ENCODE measurements at regions not wholly inside any gene's neighbourhood (a gene's known extent, or its start where the extent isn't known, plus 50 kb on each side); places are given as distances from the start of the nearest gene placed in this dataset.

GRCh38 chr14:51498411-51499227, 153.1 kb upstream of the FRMD6 start:
- Histone ChIP-seq H3K36me3 (ENCODE audit: control insufficient read depth in 2 of 2, insufficient read depth in 2 of 2, low read length in 2 of 2) (no peaks in the 10 kb centered on the region), H3K9ac (ENCODE audit: low read depth in 1 of 2, low read length in 2 of 2) (no peak overlapping the region), H3K9me3 (ENCODE audit: control insufficient read depth in 2 of 2, low read length in 2 of 2) (no peaks in the 10 kb centered on the region), H3K4me1 (ENCODE audit: control insufficient read depth in 2 of 2, insufficient read depth in 2 of 2, low read length in 2 of 2) (no peaks in the 10 kb centered on the region), H3K4me3 (ENCODE audit: low read length in 2 of 2) (no peak overlapping the region), H3K27me3 (ENCODE audit: control insufficient read depth in 2 of 2, insufficient read depth in 2 of 2, low read length in 2 of 2) (no peaks in the 10 kb centered on the region), H3K27ac (ENCODE audit: low read depth in 2 of 2, low read length in 2 of 2) (no peak overlapping the region)

GRCh38 chr14:51500776-51501175, 150.9 kb upstream of the FRMD6 start:
- Histone ChIP-seq H3K36me3 (ENCODE audit: control insufficient read depth in 2 of 2, insufficient read depth in 2 of 2, low read length in 2 of 2) (no peaks in the 10 kb centered on the region), H3K4me3 (ENCODE audit: low read length in 2 of 2) (no peak overlapping the region), H3K9ac (ENCODE audit: low read depth in 1 of 2, low read length in 2 of 2) (no peak overlapping the region), H3K27me3 (ENCODE audit: control insufficient read depth in 2 of 2, insufficient read depth in 2 of 2, low read length in 2 of 2) (no peaks in the 10 kb centered on the region), H3K4me1 (ENCODE audit: control insufficient read depth in 2 of 2, insufficient read depth in 2 of 2, low read length in 2 of 2) (no peaks in the 10 kb centered on the region), H3K9me3 (ENCODE audit: control insufficient read depth in 2 of 2, low read length in 2 of 2) (no peaks in the 10 kb centered on the region), H3K27ac (ENCODE audit: low read depth in 2 of 2, low read length in 2 of 2) (no peak overlapping the region)

GRCh38 chr14:51501746-51502145, 150.0 kb upstream of the FRMD6 start:
- H3K27me3 ChIP-seq (ENCODE audit: control insufficient read depth in 2 of 2, insufficient read depth in 2 of 2, low read length in 2 of 2), result no peaks in the 10 kb centered on the region
- H3K36me3 ChIP-seq (ENCODE audit: control insufficient read depth in 2 of 2, insufficient read depth in 2 of 2, low read length in 2 of 2), result no peaks in the 10 kb centered on the region
- no peaks in the 10 kb centered on the region for H3K9me3 ChIP-seq (ENCODE audit: control insufficient read depth in 2 of 2, low read length in 2 of 2)
- no peak overlapping the region for H3K27ac ChIP-seq (ENCODE audit: low read depth in 2 of 2, low read length in 2 of 2)
- no peak overlapping the region for H3K9ac ChIP-seq (ENCODE audit: low read depth in 1 of 2, low read length in 2 of 2)
- no peaks in the 10 kb centered on the region for H3K4me1 ChIP-seq (ENCODE audit: control insufficient read depth in 2 of 2, insufficient read depth in 2 of 2, low read length in 2 of 2)
- no peak overlapping the region for H3K4me3 ChIP-seq (ENCODE audit: low read length in 2 of 2)

- Histone ChIP-seq H3K4me3 (ENCODE audit: low read length in 2 of 2) (no peak overlapping the region), H3K4me1 (ENCODE audit: control insufficient read depth in 2 of 2, insufficient read depth in 2 of 2, low read length in 2 of 2) (peaks cover 0 to 4% of the 10 kb centered on the region in 2 donors), H3K27ac (ENCODE audit: low read depth in 2 of 2, low read length in 2 of 2) (no peak overlapping the region), H3K36me3 (ENCODE audit: control insufficient read depth in 2 of 2, insufficient read depth in 2 of 2, low read length in 2 of 2) (no peaks in the 10 kb centered on the region), H3K9ac (ENCODE audit: low read depth in 1 of 2, low read length in 2 of 2) (no peak overlapping the region), H3K9me3 (ENCODE audit: control insufficient read depth in 2 of 2, low read length in 2 of 2) (no peaks in the 10 kb centered on the region), H3K27me3 (ENCODE audit: control insufficient read depth in 2 of 2, insufficient read depth in 2 of 2, low read length in 2 of 2) (no peaks in the 10 kb centered on the region)
Measured at GRCh38 chr14:51504669-51505068, 147.0 kb upstream of the FRMD6 start.

- H3K9me3 ChIP-seq (ENCODE audit: control insufficient read depth in 2 of 2, low read length in 2 of 2), result no peaks in the 10 kb centered on the region
- no peaks in the 10 kb centered on the region for H3K27me3 ChIP-seq (ENCODE audit: control insufficient read depth in 2 of 2, insufficient read depth in 2 of 2, low read length in 2 of 2)
- peaks cover 0 to 4% of the 10 kb centered on the region in 2 donors for H3K4me1 ChIP-seq (ENCODE audit: control insufficient read depth in 2 of 2, insufficient read depth in 2 of 2, low read length in 2 of 2)
- H3K9ac ChIP-seq (ENCODE audit: low read depth in 1 of 2, low read length in 2 of 2), result no peak overlapping the region
- no peak overlapping the region for H3K4me3 ChIP-seq (ENCODE audit: low read length in 2 of 2)
- H3K36me3 ChIP-seq (ENCODE audit: control insufficient read depth in 2 of 2, insufficient read depth in 2 of 2, low read length in 2 of 2), result no peaks in the 10 kb centered on the region
- peak overlapping the region; percentile 43 to 44 for H3K27ac ChIP-seq (ENCODE audit: low read depth in 2 of 2, low read length in 2 of 2)
Measured at GRCh38 chr14:51507511-51507905, 144.2 kb upstream of the FRMD6 start.

GRCh38 chr14:51507906-51508511, 143.7 kb upstream of the FRMD6 start:
- no peaks in the 10 kb centered on the region for H3K27me3 ChIP-seq (ENCODE audit: control insufficient read depth in 2 of 2, insufficient read depth in 2 of 2, low read length in 2 of 2)
- peak overlapping the region; percentile 43 to 45 for H3K27ac ChIP-seq (ENCODE audit: low read depth in 2 of 2, low read length in 2 of 2)
- H3K36me3 ChIP-seq (ENCODE audit: control insufficient read depth in 2 of 2, insufficient read depth in 2 of 2, low read length in 2 of 2), result no peaks in the 10 kb centered on the region
- no peak overlapping the region for H3K4me3 ChIP-seq (ENCODE audit: low read length in 2 of 2)
- H3K9me3 ChIP-seq (ENCODE audit: control insufficient read depth in 2 of 2, low read length in 2 of 2), result no peaks in the 10 kb centered on the region
- H3K4me1 ChIP-seq (ENCODE audit: control insufficient read depth in 2 of 2, insufficient read depth in 2 of 2, low read length in 2 of 2), result peaks cover 0 to 4% of the 10 kb centered on the region in 2 donors
- no peak overlapping the region for H3K9ac ChIP-seq (ENCODE audit: low read depth in 1 of 2, low read length in 2 of 2)

DNA sequence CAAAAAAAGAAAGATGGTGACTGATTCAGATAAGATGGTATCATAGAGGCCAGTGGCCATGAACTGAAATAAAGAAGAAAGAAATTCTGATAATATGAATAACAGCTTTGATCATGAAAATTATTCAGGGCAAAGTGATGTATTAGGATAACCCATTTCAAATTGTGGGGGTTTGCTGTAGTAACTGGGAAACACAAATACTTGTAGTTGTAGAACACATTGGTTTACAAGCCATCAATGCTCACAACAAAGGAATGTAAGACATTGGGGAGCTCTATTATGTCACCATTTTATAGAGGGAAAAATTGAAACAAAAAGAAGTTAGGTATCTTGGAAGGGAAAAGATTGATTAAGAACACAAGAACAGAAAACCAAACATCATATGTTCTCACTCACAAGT, 140.4 kb upstream of the FRMD6 start:
- H3K4me1 ChIP-seq (ENCODE audit: control insufficient read depth in 2 of 2, insufficient read depth in 2 of 2, low read length in 2 of 2), result peaks cover 0 to 4% of the 10 kb centered on the region in 2 donors
- no peaks in the 10 kb centered on the region for H3K36me3 ChIP-seq (ENCODE audit: control insufficient read depth in 2 of 2, insufficient read depth in 2 of 2, low read length in 2 of 2)
- no peaks in the 10 kb centered on the region for H3K27me3 ChIP-seq (ENCODE audit: control insufficient read depth in 2 of 2, insufficient read depth in 2 of 2, low read length in 2 of 2)
- no peaks in the 10 kb centered on the region for H3K9me3 ChIP-seq (ENCODE audit: control insufficient read depth in 2 of 2, low read length in 2 of 2)
- H3K4me3 ChIP-seq (ENCODE audit: low read length in 2 of 2), result no peak overlapping the region
- no peak overlapping the region for H3K27ac ChIP-seq (ENCODE audit: low read depth in 2 of 2, low read length in 2 of 2)
- H3K9ac ChIP-seq (ENCODE audit: low read depth in 1 of 2, low read length in 2 of 2), result no peak overlapping the region

- H3K27ac ChIP-seq (ENCODE audit: low read depth in 2 of 2, low read length in 2 of 2), result no peak overlapping the region
- H3K4me3 ChIP-seq (ENCODE audit: low read length in 2 of 2), result no peak overlapping the region
- peaks cover 0 to 4% of the 10 kb centered on the region in 2 donors for H3K4me1 ChIP-seq (ENCODE audit: control insufficient read depth in 2 of 2, insufficient read depth in 2 of 2, low read length in 2 of 2)
- H3K9ac ChIP-seq (ENCODE audit: low read depth in 1 of 2, low read length in 2 of 2), result no peak overlapping the region
- no peaks in the 10 kb centered on the region for H3K27me3 ChIP-seq (ENCODE audit: control insufficient read depth in 2 of 2, insufficient read depth in 2 of 2, low read length in 2 of 2)
- H3K36me3 ChIP-seq (ENCODE audit: control insufficient read depth in 2 of 2, insufficient read depth in 2 of 2, low read length in 2 of 2), result no peaks in the 10 kb centered on the region
- no peaks in the 10 kb centered on the region for H3K9me3 ChIP-seq (ENCODE audit: control insufficient read depth in 2 of 2, low read length in 2 of 2)
Measured at GRCh38 chr14:51512316-51512715, 139.4 kb upstream of the FRMD6 start.

DNA sequence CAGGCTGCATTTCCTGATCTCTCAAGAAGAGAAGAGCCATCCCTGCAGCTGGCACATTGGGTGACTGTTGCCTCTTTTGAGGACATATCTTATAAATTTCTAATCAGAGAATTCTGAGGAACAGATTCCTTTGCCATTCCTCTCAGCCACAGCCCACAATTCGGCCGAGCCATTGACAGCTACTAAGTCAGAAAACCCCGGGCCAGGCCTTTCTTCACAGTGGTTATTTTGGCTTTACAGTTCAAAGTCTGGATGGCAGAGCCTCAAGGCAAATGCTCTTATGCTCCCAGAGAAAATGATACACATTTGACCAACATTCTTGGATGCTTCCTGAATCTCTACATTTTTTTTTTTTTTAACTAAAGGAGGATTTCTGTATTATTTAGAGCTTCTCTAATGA, 138.4 kb upstream of the FRMD6 start:
- Histone ChIP-seq H3K27me3 (ENCODE audit: control insufficient read depth in 2 of 2, insufficient read depth in 2 of 2, low read length in 2 of 2) (no peaks in the 10 kb centered on the region), H3K4me3 (ENCODE audit: low read length in 2 of 2) (no peak overlapping the region), H3K27ac (ENCODE audit: low read depth in 2 of 2, low read length in 2 of 2) (no peak overlapping the region), H3K4me1 (ENCODE audit: control insufficient read depth in 2 of 2, insufficient read depth in 2 of 2, low read length in 2 of 2) (peaks cover 0 to 2% of the 10 kb centered on the region in 2 donors), H3K9me3 (ENCODE audit: control insufficient read depth in 2 of 2, low read length in 2 of 2) (no peaks in the 10 kb centered on the region), H3K36me3 (ENCODE audit: control insufficient read depth in 2 of 2, insufficient read depth in 2 of 2, low read length in 2 of 2) (no peaks in the 10 kb centered on the region), H3K9ac (ENCODE audit: low read depth in 1 of 2, low read length in 2 of 2) (no peak overlapping the region)

GRCh38 chr14:51513933-51514332, 137.8 kb upstream of the FRMD6 start:
- Histone ChIP-seq H3K27ac (ENCODE audit: low read depth in 2 of 2, low read length in 2 of 2) (no peak overlapping the region), H3K9me3 (ENCODE audit: control insufficient read depth in 2 of 2, low read length in 2 of 2) (no peaks in the 10 kb centered on the region), H3K27me3 (ENCODE audit: control insufficient read depth in 2 of 2, insufficient read depth in 2 of 2, low read length in 2 of 2) (no peaks in the 10 kb centered on the region), H3K4me3 (ENCODE audit: low read length in 2 of 2) (no peak overlapping the region), H3K4me1 (ENCODE audit: control insufficient read depth in 2 of 2, insufficient read depth in 2 of 2, low read length in 2 of 2) (no peaks in the 10 kb centered on the region), H3K36me3 (ENCODE audit: control insufficient read depth in 2 of 2, insufficient read depth in 2 of 2, low read length in 2 of 2) (no peaks in the 10 kb centered on the region), H3K9ac (ENCODE audit: low read depth in 1 of 2, low read length in 2 of 2) (no peak overlapping the region)
